Neural cell (in vitro differentiated cells): ENCODE measurements at regions not wholly inside any gene's neighbourhood (a gene's known extent, or its start where the extent isn't known, plus 50 kb on each side); places are given as distances from the start of the nearest gene placed in this dataset.

Experiments used
- H2AFZ ChIP-seq: fragments of 200-600, 300-800 bp; sonication (generic), shearing (Covaris generic); 2 replicates; pipeline ENCODE4 v1.6.0; 2014; ENCODE audit warnings: low read depth, mild to moderate bottlenecking, antibody characterized with exemption, low read length, moderate library complexity
- H3F3A ChIP-seq: fragments of 200-600 bp; shearing (Covaris generic); 2 replicates; pipeline ENCODE4 v1.6.1; 2016; ENCODE audit warnings: mild to moderate bottlenecking, moderate library complexity, mixed read lengths, antibody characterized with exemption, low read length; ENCODE audit not compliant: insufficient read depth, poor library complexity, severe bottlenecking
- H3K27ac ChIP-seq: fragments of 200-600, 300-800 bp; sonication (generic), shearing (Covaris generic); 2 replicates; pipeline ENCODE4 v1.5.1; 2014; ENCODE audit warnings: mild to moderate bottlenecking, low read length, moderate library complexity
- H3K27me3 ChIP-seq: fragments of 300-800, 200-600 bp; sonication (generic), shearing (Covaris generic); 2 replicates; pipeline ENCODE4 v1.6.0; 2014; ENCODE audit warnings: mild to moderate bottlenecking, low read depth, low read length, moderate library complexity; ENCODE audit not compliant: insufficient read depth
- H3K36me3 ChIP-seq: fragments of 300-800, 200-600 bp; sonication (generic), shearing (Covaris generic); 2 replicates; pipeline ENCODE4 v1.5.1; 2014; ENCODE audit warnings: mild to moderate bottlenecking, antibody characterized with exemption, low read length, moderate library complexity; ENCODE audit not compliant: insufficient read depth
- H3K4me2 ChIP-seq: fragments of 300-800, 200-600 bp; sonication (generic), shearing (Covaris generic); 2 replicates; pipeline ENCODE4 v1.6.0; 2014; ENCODE audit warnings: mild to moderate bottlenecking, low read length
- H3K4me3 ChIP-seq: fragments of 300-800, 200-600 bp; sonication (generic), shearing (Covaris generic); 2 replicates; pipeline ENCODE4 v1.5.1; 2014; ENCODE audit warnings: mild to moderate bottlenecking, low read length, moderate library complexity
- H3K79me2 ChIP-seq: fragments of 200-600 bp; shearing (Covaris generic); replicated peaks from 2 replicates; pipeline ENCODE4 v1.6.0; 2014; ENCODE audit warnings: mild to moderate bottlenecking, low read length, moderate library complexity; ENCODE audit not compliant: insufficient read depth
- H3K9ac ChIP-seq: fragments of 300-800, 200-600 bp; sonication (generic), shearing (Covaris generic); 2 replicates; pipeline ENCODE4 v1.6.1; 2016; ENCODE audit warnings: mild to moderate bottlenecking, low read length, mixed read lengths
- H3K9me2 ChIP-seq: fragments of 200-600 bp; shearing (Covaris generic); 2 replicates; pipeline ENCODE4 v1.6.1; 2016; ENCODE audit warnings: mild to moderate bottlenecking, low read length, mixed read lengths; ENCODE audit not compliant: insufficient read depth
- H3K9me3 ChIP-seq: fragments of 200-600, 300-800 bp; sonication (generic), shearing (Covaris generic); 2 replicates; pipeline ENCODE4 v1.6.1; 2016; ENCODE audit warnings: mild to moderate bottlenecking, mixed run types, low read length, moderate library complexity, mixed read lengths
- H4K20me1 ChIP-seq: fragments of 200-600 bp; shearing (Covaris generic); 2 replicates; pipeline ENCODE4 v1.6.1; 2016; ENCODE audit warnings: mild to moderate bottlenecking, mixed run types; ENCODE audit not compliant: insufficient read depth
- EP300 ChIP-seq: fragments of 450-650 bp; conservative IDR thresholded peaks from 2 replicates; pipeline ENCODE4 v1.6.1; 2014; ENCODE audit warnings: antibody characterized with exemption, mild to moderate bottlenecking, moderate library complexity; ENCODE audit not compliant: poor library complexity, severe bottlenecking
- EZH2 ChIP-seq: fragments of 200-600, 300-800 bp; shearing (Covaris generic), sonication (generic); IDR thresholded peaks from 2 replicates; pipeline ENCODE4 v1.6.1; 2014; ENCODE audit warnings: antibody characterized with exemption, low read length, borderline replicate concordance, mild to moderate bottlenecking; ENCODE audit not compliant: insufficient read depth, poor library complexity, severe bottlenecking
- MXI1 ChIP-seq: fragments of 450-650 bp; conservative IDR thresholded peaks from 2 replicates; pipeline ENCODE4 v1.6.1; 2014; ENCODE audit warnings: antibody characterized with exemption, mild to moderate bottlenecking; ENCODE audit not compliant: poor library complexity, severe bottlenecking
- POLR2AphosphoS5 ChIP-seq: IDR thresholded peaks from 2 replicates; pipeline ENCODE4 v1.6.1; 2012
- RAD21 ChIP-seq: fragments of 450-650 bp; conservative IDR thresholded peaks from 2 replicates; pipeline ENCODE4 v1.6.1; 2014; ENCODE audit warnings: antibody characterized with exemption, mild to moderate bottlenecking, moderate library complexity
- SMC3 ChIP-seq: fragments of 450-650 bp; conservative IDR thresholded peaks from 2 replicates; pipeline ENCODE4 v1.6.1; 2014; ENCODE audit warnings: antibody characterized with exemption, mild to moderate bottlenecking, moderate library complexity; ENCODE audit not compliant: poor library complexity
- TAF1 ChIP-seq: IDR thresholded peaks from 2 replicates; pipeline ENCODE4 v1.6.1; 2012; ENCODE audit warnings: low read depth
- TF ChIP-seq, protein P1 (sequence below): fragments of 450-650 bp; IDR thresholded peaks from 2 replicates; pipeline ENCODE4 v1.5.1; 2014; ENCODE audit warnings: antibody characterized with exemption, mild to moderate bottlenecking, moderate library complexity; ENCODE audit not compliant: poor library complexity, severe bottlenecking
- TF ChIP-seq, protein P2 (sequence below): IDR thresholded peaks from 2 replicates; pipeline ENCODE4 v1.6.1; 2012; ENCODE audit warnings: borderline replicate concordance

GRCh38 chr2:204176306-204176705 lies 239.7 kb downstream of the ICOS start:
- Histone ChIP-seq H3K27ac (no peak overlapping the region), H3K9me2 (no peaks in the 10 kb centered on the region), H3K36me3 (no peaks in the 10 kb centered on the region), H3K27me3 (no peaks in the 10 kb centered on the region), H3K9ac (no peak overlapping the region), H3K9me3 (no peaks in the 10 kb centered on the region), H3K79me2 (no peaks in the 10 kb centered on the region), H3F3A (no peaks in the 10 kb centered on the region), H4K20me1 (no peaks in the 10 kb centered on the region), H2AFZ (no peak overlapping the region), H3K4me3 (no peak overlapping the region), H3K4me2 (no peak overlapping the region)
- TF ChIP-seq SMC3 (no peak), EP300 (no peak), TAF1 (no peak), EZH2 (no peak), MXI1 (no peak), RAD21 (no peak), POLR2AphosphoS5 (no peak)
- TF ChIP-seq, protein P1, sequence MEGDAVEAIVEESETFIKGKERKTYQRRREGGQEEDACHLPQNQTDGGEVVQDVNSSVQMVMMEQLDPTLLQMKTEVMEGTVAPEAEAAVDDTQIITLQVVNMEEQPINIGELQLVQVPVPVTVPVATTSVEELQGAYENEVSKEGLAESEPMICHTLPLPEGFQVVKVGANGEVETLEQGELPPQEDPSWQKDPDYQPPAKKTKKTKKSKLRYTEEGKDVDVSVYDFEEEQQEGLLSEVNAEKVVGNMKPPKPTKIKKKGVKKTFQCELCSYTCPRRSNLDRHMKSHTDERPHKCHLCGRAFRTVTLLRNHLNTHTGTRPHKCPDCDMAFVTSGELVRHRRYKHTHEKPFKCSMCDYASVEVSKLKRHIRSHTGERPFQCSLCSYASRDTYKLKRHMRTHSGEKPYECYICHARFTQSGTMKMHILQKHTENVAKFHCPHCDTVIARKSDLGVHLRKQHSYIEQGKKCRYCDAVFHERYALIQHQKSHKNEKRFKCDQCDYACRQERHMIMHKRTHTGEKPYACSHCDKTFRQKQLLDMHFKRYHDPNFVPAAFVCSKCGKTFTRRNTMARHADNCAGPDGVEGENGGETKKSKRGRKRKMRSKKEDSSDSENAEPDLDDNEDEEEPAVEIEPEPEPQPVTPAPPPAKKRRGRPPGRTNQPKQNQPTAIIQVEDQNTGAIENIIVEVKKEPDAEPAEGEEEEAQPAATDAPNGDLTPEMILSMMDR, result no peak
- TF ChIP-seq, protein P2, sequence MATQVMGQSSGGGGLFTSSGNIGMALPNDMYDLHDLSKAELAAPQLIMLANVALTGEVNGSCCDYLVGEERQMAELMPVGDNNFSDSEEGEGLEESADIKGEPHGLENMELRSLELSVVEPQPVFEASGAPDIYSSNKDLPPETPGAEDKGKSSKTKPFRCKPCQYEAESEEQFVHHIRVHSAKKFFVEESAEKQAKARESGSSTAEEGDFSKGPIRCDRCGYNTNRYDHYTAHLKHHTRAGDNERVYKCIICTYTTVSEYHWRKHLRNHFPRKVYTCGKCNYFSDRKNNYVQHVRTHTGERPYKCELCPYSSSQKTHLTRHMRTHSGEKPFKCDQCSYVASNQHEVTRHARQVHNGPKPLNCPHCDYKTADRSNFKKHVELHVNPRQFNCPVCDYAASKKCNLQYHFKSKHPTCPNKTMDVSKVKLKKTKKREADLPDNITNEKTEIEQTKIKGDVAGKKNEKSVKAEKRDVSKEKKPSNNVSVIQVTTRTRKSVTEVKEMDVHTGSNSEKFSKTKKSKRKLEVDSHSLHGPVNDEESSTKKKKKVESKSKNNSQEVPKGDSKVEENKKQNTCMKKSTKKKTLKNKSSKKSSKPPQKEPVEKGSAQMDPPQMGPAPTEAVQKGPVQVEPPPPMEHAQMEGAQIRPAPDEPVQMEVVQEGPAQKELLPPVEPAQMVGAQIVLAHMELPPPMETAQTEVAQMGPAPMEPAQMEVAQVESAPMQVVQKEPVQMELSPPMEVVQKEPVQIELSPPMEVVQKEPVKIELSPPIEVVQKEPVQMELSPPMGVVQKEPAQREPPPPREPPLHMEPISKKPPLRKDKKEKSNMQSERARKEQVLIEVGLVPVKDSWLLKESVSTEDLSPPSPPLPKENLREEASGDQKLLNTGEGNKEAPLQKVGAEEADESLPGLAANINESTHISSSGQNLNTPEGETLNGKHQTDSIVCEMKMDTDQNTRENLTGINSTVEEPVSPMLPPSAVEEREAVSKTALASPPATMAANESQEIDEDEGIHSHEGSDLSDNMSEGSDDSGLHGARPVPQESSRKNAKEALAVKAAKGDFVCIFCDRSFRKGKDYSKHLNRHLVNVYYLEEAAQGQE, result no peak

- H3K36me3 ChIP-seq, result no peaks in the 10 kb centered on the region
- H2AFZ ChIP-seq, result no peak overlapping the region
- no peak overlapping the region for H3K4me2 ChIP-seq
- TF ChIP-seq, protein P2, result no peak
- no peak for TF ChIP-seq EP300
- no peak for TF ChIP-seq EZH2
- TF ChIP-seq TAF1, result no peak
- TF ChIP-seq SMC3, result no peak
- TF ChIP-seq, protein P1, result no peak
- no peak for TF ChIP-seq MXI1
- no peaks in the 10 kb centered on the region for H3F3A ChIP-seq
- no peak overlapping the region for H3K9ac ChIP-seq
- H3K27me3 ChIP-seq, result no peaks in the 10 kb centered on the region
- no peak overlapping the region for H3K4me3 ChIP-seq
- H3K9me3 ChIP-seq, result no peaks in the 10 kb centered on the region
- no peaks in the 10 kb centered on the region for H3K9me2 ChIP-seq
- H3K79me2 ChIP-seq, result no peaks in the 10 kb centered on the region
- no peak overlapping the region for H3K27ac ChIP-seq
- H4K20me1 ChIP-seq, result no peaks in the 10 kb centered on the region
These were observed 240.9 kb downstream of the ICOS start for GRCh38 chr2:204177251-204177976.
